Smooth muscle cell of the brain vasculature (primary cell): ENCODE measurements at regions not wholly inside any gene's neighbourhood (a gene's known extent, or its start where the extent isn't known, plus 50 kb on each side); places are given as distances from the start of the nearest gene placed in this dataset.
"Not testable (repeated sequence)": the region's sequence is repeated elsewhere in the genome, so short reads cannot be mapped to it uniquely, and the experiment has no call there.

Source experiments
- DNase-seq: peaks from one replicate; pipeline ENCODE4 v3.0.0-alpha.2; 2012; ENCODE audit warnings: low read depth, low spot score

- DNase-seq, result no peak
Observed at GRCh38 chr12:84397263-84397662, 515.3 kb downstream of the SLC6A15 start.

GRCh38 chr12:84391176-84391575 lies 521.4 kb downstream of the SLC6A15 start:
- not testable (repeated sequence) for DNase-seq

- DNase-seq, result no peak
Observed at GRCh38 chr12:84384384-84384783, 528.2 kb downstream of the SLC6A15 start.

- DNase-seq, result not testable (repeated sequence)
Observed at GRCh38 chr12:84382486-84382885, 530.1 kb downstream of the SLC6A15 start.

GRCh38 chr12:84376320-84376719 lies 536.3 kb downstream of the SLC6A15 start:
- DNase-seq, result no peak

- no peak for DNase-seq
Observed at GRCh38 chr12:84375449-84376170, 537.0 kb downstream of the SLC6A15 start.

GRCh38 chr12:84362552-84362897 lies 550.1 kb downstream of the SLC6A15 start:
- DNase-seq, result no peak

- DNase-seq, result no peak
Observed at GRCh38 chr12:84361651-84362551, 550.7 kb downstream of the SLC6A15 start.

- DNase-seq, result no peak
Observed at GRCh38 chr12:84357314-84357713, 555.3 kb downstream of the SLC6A15 start.

- no peak for DNase-seq
Observed at GRCh38 chr12:84356224-84356623, 556.4 kb downstream of the SLC6A15 start.

- no peak for DNase-seq
Observed at GRCh38 chr12:84355561-84355960, 557.0 kb downstream of the SLC6A15 start.

GRCh38 chr12:84348582-84348981 lies 564.0 kb downstream of the SLC6A15 start:
- no peak for DNase-seq

- no peak for DNase-seq
Observed at GRCh38 chr12:84341467-84342193, 571.0 kb downstream of the SLC6A15 start.

GRCh38 chr12:84336231-84336630 lies 576.4 kb downstream of the SLC6A15 start:
- no peak for DNase-seq

- no peak for DNase-seq
Observed at GRCh38 chr12:84329938-84330337, 582.7 kb downstream of the SLC6A15 start.

- no peak for DNase-seq
Observed at GRCh38 chr12:84315926-84316325, 596.7 kb downstream of the SLC6A15 start.

GRCh38 chr12:84313323-84313675 lies 599.3 kb downstream of the SLC6A15 start:
- no peak for DNase-seq

- DNase-seq, result no peak
Observed at GRCh38 chr12:84308211-84308610, 604.4 kb downstream of the SLC6A15 start.

- DNase-seq, result peak; percentile 4
Observed at GRCh38 chr12:84305144-84305543, 607.5 kb downstream of the SLC6A15 start.

- DNase-seq, result no peak
Observed at GRCh38 chr12:84294246-84294645, 618.4 kb downstream of the SLC6A15 start.

GRCh38 chr12:84290168-84290567 lies 622.4 kb downstream of the SLC6A15 start:
- no peak for DNase-seq

- DNase-seq, result no peak
Observed at GRCh38 chr12:84277986-84278385, 634.6 kb downstream of the SLC6A15 start.
